HepG2 (cell line): ENCODE measurements at regions not wholly inside any gene's neighbourhood (a gene's known extent, or its start where the extent isn't known, plus 50 kb on each side); places are given as distances from the start of the nearest gene placed in this dataset.

Experiments
- ATAC-seq: fragments of 200-7000 bp; cut with Tn5 transposase; 3 replicates; pipeline ENCODE4 v1.9.1; 2020; ENCODE audit warnings: mild to moderate bottlenecking, moderate library complexity
- BruUV-seq: library from RNA; stranded (reverse); fragments of 400-500 nt; replicated peaks from 2 replicates; lab custom pipeline; 2021; lab: Mats Ljungman, UMichigan
- CTCF ChIA-PET: fragments of 300-600 bp; formaldehyde crosslinking; extraction: SDS; loops from one replicate; lab custom pipeline; 2021; ENCODE audit warnings: low total read pairs, inconsistent platforms, low intra/inter-chr PET ratio; lab: Yijun Ruan, JAX
- POLR2A ChIA-PET: fragments of 350-600 bp; sonication (Branson Sonifier 250); formaldehyde crosslinking; loops from one replicate; lab custom pipeline; 2020; ENCODE audit warnings: antibody characterized with exemption, inconsistent platforms; lab: Yijun Ruan, JAX
- DNase-seq: peaks from one replicate; pipeline ENCODE4 v3.0.0-alpha.2; 2015; ENCODE audit warnings: low spot score
- FAIRE-seq: peaks from 3 replicates; lab custom pipeline; 2011; peaks lifted over from hg19 to GRCh38; lab: Jason Lieb, UNC
- H2AFZ ChIP-seq: one replicate; pipeline ENCODE4 v1.6.1; 2011; ENCODE audit warnings: low read length, inconsistent platforms
- H3K27ac ChIP-seq: fragments of 300-600 bp; 3 replicates; pipeline ENCODE4 v1.8.0; 2011; ENCODE audit warnings: mixed run types, mild to moderate bottlenecking, mixed read lengths, low read length, inconsistent platforms; ENCODE audit not compliant: insufficient read depth; ENCODE audit errors: extremely low read length
- H3K27me3 ChIP-seq, 2 experiments: fragments of 200-600 bp in 1 of 2; 2 replicates in 1 of 2; 3 replicates in 1 of 2; pipeline versions ENCODE4 v1.6.0 to v1.8.0; 2011; ENCODE audit warnings: low read length in 2 of 2, mild to moderate bottlenecking in 2 of 2, moderate library complexity in 2 of 2, inconsistent platforms in 1 of 2; ENCODE audit not compliant: insufficient read depth in 2 of 2, control insufficient read depth in 1 of 2
- H3K36me3 ChIP-seq, 2 experiments: fragments of 200-600 bp in 1 of 2; replicated peaks in 1 of 2; 2 replicates in 1 of 2; 3 replicates in 1 of 2; pipeline versions ENCODE4 v1.5.1 to v1.8.0; 2011; ENCODE audit warnings: low read length in 2 of 2, inconsistent platforms in 1 of 2; ENCODE audit not compliant: insufficient read depth in 2 of 2, control insufficient read depth in 1 of 2
- H3K4me1 ChIP-seq: 2 replicates; pipeline ENCODE4 v1.5.1; 2012; ENCODE audit warnings: low read length, inconsistent platforms; ENCODE audit not compliant: insufficient read depth
- H3K4me2 ChIP-seq: 2 replicates; pipeline ENCODE4 v1.6.0; 2011; ENCODE audit warnings: low read depth, low read length, inconsistent platforms
- H3K4me3 ChIP-seq, 3 experiments: fragments of 200-600 bp in 1 of 3; sonication (generic), shearing (Covaris generic) in 1 of 3; replicated peaks in 1 of 3; 2 replicates each; pipeline ENCODE4 v1.5.1; 2011 to 2016; ENCODE audit warnings: low read length in 3 of 3, inconsistent platforms in 2 of 3, low read depth in 2 of 3, mild to moderate bottlenecking in 2 of 3, control low read depth in 1 of 3, mixed read lengths in 1 of 3; ENCODE audit not compliant: insufficient read depth in 1 of 3
- H3K79me2 ChIP-seq: one replicate; pipeline ENCODE4 v1.6.1; 2011; ENCODE audit warnings: low read length, inconsistent platforms; ENCODE audit not compliant: insufficient read depth
- H3K9ac ChIP-seq: 2 replicates; pipeline ENCODE4 v1.6.0; 2011; ENCODE audit warnings: mild to moderate bottlenecking, low read depth, low read length, inconsistent platforms; ENCODE audit not compliant: insufficient read depth
- H3K9me3 ChIP-seq: 2 replicates; pipeline ENCODE4 v1.5.1; 2012; ENCODE audit warnings: mild to moderate bottlenecking, low read length
- H4K20me1 ChIP-seq: 2 replicates; pipeline ENCODE4 v1.6.0; 2011; ENCODE audit warnings: inconsistent platforms, mild to moderate bottlenecking, low read length, moderate library complexity; ENCODE audit not compliant: insufficient read depth
- ISX ChIP-seq: sonication (generic); formaldehyde crosslinking; conservative IDR thresholded peaks from 2 replicates; pipeline ENCODE4 v1.5.0; 2020; ENCODE audit warnings: missing genetic modification reagents
- NONO ChIP-seq, 2 experiments: fragments of 450-650 bp in 1 of 2; sonication (generic) in 1 of 2; formaldehyde crosslinking in 1 of 2; IDR thresholded peaks in 1 of 2; conservative IDR thresholded peaks in 1 of 2; 2 replicates each; pipeline versions ENCODE4 v1.6.1 to v1.8.0; 2017 to 2022; ENCODE audit warnings: mild to moderate bottlenecking in 1 of 2, missing genetic modification reagents in 1 of 2, moderate library complexity in 1 of 2
- PHF5A ChIP-seq: IDR thresholded peaks from one replicate; pipeline ENCODE4 v1.6.1; 2018; ENCODE audit warnings: low read depth, missing genetic modification reagents; ENCODE audit not compliant: unreplicated experiment
- POGZ ChIP-seq: sonication (generic); formaldehyde crosslinking; IDR thresholded peaks from 2 replicates; pipeline ENCODE4 v1.4.0; 2020; ENCODE audit warnings: mild to moderate bottlenecking, missing genetic modification reagents
- PPARG ChIP-seq: conservative IDR thresholded peaks from 2 replicates; pipeline ENCODE4 v1.6.1; 2016; ENCODE audit warnings: missing biosample characterization, missing genetic modification reagents
- SMC3 ChIP-seq: IDR thresholded peaks from 2 replicates; pipeline ENCODE4 v1.6.1; 2011; ENCODE audit warnings: low read length, improper control_type of control experiment
- TMF1 ChIP-seq: sonication (generic); formaldehyde crosslinking; IDR thresholded peaks from 2 replicates; pipeline ENCODE4 v1.8.1; 2022; ENCODE audit warnings: low read depth, missing genetic modification reagents
- ZBTB42 ChIP-seq: sonication (generic); formaldehyde crosslinking; IDR thresholded peaks from 2 replicates; pipeline ENCODE4 v1.5.0; 2020; ENCODE audit warnings: mild to moderate bottlenecking, missing genetic modification reagents
- ZNF788 ChIP-seq: sonication (generic); formaldehyde crosslinking; IDR thresholded peaks from 2 replicates; pipeline ENCODE4 v1.5.0; 2020; ENCODE audit warnings: mild to moderate bottlenecking, missing genetic modification reagents, borderline replicate concordance
- WGBS: methylation state at CpG from one replicate; pipeline ENCODE4 v1.1.6; 2017; ENCODE audit warnings: low lambda C conversion rate; 5-methylcytosine and 5-hydroxymethylcytosine counted together
- in situ Hi-C: cut with HindIII; loops from 2 replicates; pipeline ENCODE4 v1.10.0; 2017; ENCODE audit warnings: low pct_unique_long_range_greater_than_20kb; ENCODE audit not compliant: extremely low pct_ligation_motif_present
- intact Hi-C: fragments of 100-400 bp; cut with micrococcal nuclease; formaldehyde crosslinking; loops from one replicate; pipeline ENCODE4 v1.10.0; 2022; ENCODE audit not compliant: unreplicated experiment
- TF ChIP-seq, protein P1 (sequence below): sonication (generic); formaldehyde crosslinking; IDR thresholded peaks from 2 replicates; pipeline ENCODE4 v1.5.0; 2020; ENCODE audit warnings: mild to moderate bottlenecking, missing genetic modification reagents, borderline replicate concordance
- TF ChIP-seq, protein P2 (sequence below): IDR thresholded peaks from 2 replicates; pipeline ENCODE4 v1.6.1; 2016; ENCODE audit warnings: missing compliant biosample characterization, missing genetic modification reagents, borderline replicate concordance
- TF ChIP-seq, protein P3 (sequence below): sonication (generic); formaldehyde crosslinking; IDR thresholded peaks from 2 replicates; pipeline ENCODE4 v1.4.0; 2020; ENCODE audit warnings: missing genetic modification reagents

DNA sequence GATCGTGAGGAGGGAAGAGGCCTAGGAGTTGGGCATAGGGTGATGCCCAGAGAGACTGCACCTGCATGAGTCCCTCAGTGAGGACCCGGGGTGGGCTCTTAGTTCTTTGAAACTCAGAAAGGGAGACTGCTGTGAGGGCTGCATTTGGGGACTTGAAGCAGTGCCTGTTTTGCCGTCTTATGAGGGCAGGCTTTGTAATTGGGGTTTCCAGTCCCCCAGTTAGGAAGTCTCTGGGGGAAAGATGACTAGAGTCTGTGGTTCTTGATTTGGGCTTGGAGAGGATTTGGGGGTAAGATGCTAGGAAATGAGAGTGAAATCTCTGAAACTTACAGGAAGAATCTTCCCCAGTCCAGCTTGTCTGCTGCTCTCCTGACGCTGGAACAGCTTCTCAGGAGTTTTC is 99.6 kb downstream of the ARF6 start:
- ChIA-PET POLR2A (interaction anchor here (0.9 to 1.9 kb wide), 6 partner anchors 9 to 130 kb away, joined by 3 to 12 read pairs (median 6); no protein-coding TSS in a partner anchor), CTCF (no interaction called here)
- FAIRE-seq = no peak
- in situ Hi-C loops = no loop called here
- DNase-seq = no peak
- Histone ChIP-seq H3K27ac (no peak overlapping the region), H3K4me2 (no peak overlapping the region), H3K4me3 (no peak overlapping the region), H3K4me1 (peaks cover 83% of the 10 kb centered on the region), H3K27me3 (no peaks in the 10 kb centered on the region), H3K9me3 (no peaks in the 10 kb centered on the region), H3K9ac (no peak overlapping the region), H2AFZ (no peak overlapping the region), H3K79me2 (no peaks in the 10 kb centered on the region), H3K36me3 (no peaks in the 10 kb centered on the region), H4K20me1 (no peaks in the 10 kb centered on the region)
- no peak for ATAC-seq
- no peak for TF ChIP-seq NONO (IDR thresholded peaks at IDR 0.05)
- TF ChIP-seq NONO (CRISPR knock-in tag; conservative IDR thresholded peaks at IDR 0.05) = 0 out of 2 replicates have a peak, but pooled peaks have one; percentile 11
- TF ChIP-seq TMF1 (CRISPR knock-in tag) = no peak
- BruUV-seq = no TSS peak
- 49% methylated on average over 4 of the region's 4 CpGs for WGBS
- intact Hi-C loops = no loop called here

DNA sequence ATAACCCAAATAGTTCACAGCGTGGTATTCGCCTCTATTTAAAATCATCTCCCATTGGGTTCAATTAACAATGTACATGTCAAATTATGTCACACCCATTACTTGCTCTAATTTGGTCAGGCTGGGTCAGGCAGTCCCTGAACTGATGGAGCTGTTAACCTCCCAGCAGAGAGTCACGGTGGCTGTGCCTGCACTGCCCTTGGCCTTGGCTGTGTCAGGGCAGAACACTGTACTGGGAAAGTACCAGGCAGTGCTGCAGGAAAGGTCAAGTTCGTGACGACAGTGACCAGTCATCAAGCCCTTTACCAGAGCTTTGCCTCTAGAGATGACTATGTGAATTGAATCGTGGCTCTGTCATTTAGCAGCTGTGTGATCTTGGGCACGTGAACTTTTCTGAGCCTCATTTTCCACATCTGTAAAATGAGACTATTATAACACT is 100.0 kb downstream of the ARF6 start:
- ATAC-seq = peak; percentile 87
- H2AFZ ChIP-seq = no peak overlapping the region
- H3K79me2 ChIP-seq = no peaks in the 10 kb centered on the region
- ChIA-PET POLR2A (interaction anchor here (0.9 to 1.9 kb wide), 6 partner anchors 9 to 130 kb away, joined by 3 to 12 read pairs (median 6); no protein-coding TSS in a partner anchor), CTCF (no interaction called here)
- BruUV-seq = no TSS peak
- H4K20me1 ChIP-seq = no peaks in the 10 kb centered on the region
- H3K9me3 ChIP-seq = no peaks in the 10 kb centered on the region
- WGBS = 25% methylated on average over 6 of the region's 7 CpGs
- peaks cover 78% of the 10 kb centered on the region for H3K4me1 ChIP-seq
- H3K27me3 ChIP-seq = no peaks in the 10 kb centered on the region
- H3K27ac ChIP-seq = no peak overlapping the region
- H3K36me3 ChIP-seq = no peaks in the 10 kb centered on the region
- H3K4me3 ChIP-seq = no peak overlapping the region
- intact Hi-C loops (no loop called here), in situ Hi-C loops (no loop called here)
- DNase-seq = peak; percentile 86
- no peak overlapping the region for H3K9ac ChIP-seq
- peak; percentile 88 for FAIRE-seq
- H3K4me2 ChIP-seq = no peak overlapping the region
- TF ChIP-seq, protein P1, sequence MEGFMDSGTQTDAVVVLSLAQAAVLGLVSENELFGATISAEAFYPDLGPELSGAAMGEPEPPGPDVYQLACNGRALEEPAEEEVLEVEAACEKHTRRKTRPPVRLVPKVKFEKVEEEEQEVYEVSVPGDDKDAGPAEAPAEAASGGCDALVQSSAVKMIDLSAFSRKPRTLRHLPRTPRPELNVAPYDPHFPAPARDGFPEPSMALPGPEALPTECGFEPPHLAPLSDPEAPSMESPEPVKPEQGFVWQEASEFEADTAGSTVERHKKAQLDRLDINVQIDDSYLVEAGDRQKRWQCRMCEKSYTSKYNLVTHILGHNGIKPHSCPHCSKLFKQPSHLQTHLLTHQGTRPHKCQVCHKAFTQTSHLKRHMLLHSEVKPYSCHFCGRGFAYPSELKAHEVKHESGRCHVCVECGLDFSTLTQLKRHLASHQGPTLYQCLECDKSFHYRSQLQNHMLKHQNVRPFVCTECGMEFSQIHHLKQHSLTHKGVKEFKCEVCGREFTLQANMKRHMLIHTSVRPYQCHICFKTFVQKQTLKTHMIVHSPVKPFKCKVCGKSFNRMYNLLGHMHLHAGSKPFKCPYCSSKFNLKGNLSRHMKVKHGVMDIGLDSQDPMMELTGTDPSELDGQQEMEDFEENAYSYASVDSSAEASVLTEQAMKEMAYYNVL (CRISPR knock-in tag) = 0 out of 2 replicates have a peak, but pooled peaks have one; percentile 45
- TF ChIP-seq, protein P2, sequence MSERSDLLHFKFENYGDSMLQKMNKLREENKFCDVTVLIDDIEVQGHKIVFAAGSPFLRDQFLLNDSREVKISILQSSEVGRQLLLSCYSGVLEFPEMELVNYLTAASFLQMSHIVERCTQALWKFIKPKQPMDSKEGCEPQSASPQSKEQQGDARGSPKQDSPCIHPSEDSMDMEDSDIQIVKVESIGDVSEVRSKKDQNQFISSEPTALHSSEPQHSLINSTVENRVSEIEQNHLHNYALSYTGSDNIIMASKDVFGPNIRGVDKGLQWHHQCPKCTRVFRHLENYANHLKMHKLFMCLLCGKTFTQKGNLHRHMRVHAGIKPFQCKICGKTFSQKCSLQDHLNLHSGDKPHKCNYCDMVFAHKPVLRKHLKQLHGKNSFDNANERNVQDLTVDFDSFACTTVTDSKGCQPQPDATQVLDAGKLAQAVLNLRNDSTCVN = peak; percentile 48; the same call in 1 of the 2 replicates
- TF ChIP-seq POGZ (peak; percentile 59), ISX (no peak), ZBTB42 (CRISPR knock-in tag) (no peak), PHF5A (CRISPR knock-in tag) (peak; percentile 69), PPARG (CRISPR knock-in tag) (peak; percentile 69), SMC3 (0 out of 2 replicates have a peak, but pooled peaks have one; percentile 23), ZNF788 (peak; percentile 61; the same call in 1 of the 2 replicates)
- TF ChIP-seq, protein P3, sequence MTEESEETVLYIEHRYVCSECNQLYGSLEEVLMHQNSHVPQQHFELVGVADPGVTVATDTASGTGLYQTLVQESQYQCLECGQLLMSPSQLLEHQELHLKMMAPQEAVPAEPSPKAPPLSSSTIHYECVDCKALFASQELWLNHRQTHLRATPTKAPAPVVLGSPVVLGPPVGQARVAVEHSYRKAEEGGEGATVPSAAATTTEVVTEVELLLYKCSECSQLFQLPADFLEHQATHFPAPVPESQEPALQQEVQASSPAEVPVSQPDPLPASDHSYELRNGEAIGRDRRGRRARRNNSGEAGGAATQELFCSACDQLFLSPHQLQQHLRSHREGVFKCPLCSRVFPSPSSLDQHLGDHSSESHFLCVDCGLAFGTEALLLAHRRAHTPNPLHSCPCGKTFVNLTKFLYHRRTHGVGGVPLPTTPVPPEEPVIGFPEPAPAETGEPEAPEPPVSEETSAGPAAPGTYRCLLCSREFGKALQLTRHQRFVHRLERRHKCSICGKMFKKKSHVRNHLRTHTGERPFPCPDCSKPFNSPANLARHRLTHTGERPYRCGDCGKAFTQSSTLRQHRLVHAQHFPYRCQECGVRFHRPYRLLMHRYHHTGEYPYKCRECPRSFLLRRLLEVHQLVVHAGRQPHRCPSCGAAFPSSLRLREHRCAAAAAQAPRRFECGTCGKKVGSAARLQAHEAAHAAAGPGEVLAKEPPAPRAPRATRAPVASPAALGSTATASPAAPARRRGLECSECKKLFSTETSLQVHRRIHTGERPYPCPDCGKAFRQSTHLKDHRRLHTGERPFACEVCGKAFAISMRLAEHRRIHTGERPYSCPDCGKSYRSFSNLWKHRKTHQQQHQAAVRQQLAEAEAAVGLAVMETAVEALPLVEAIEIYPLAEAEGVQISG = peak; percentile 67
